Lung (tissue), 11 donors: ENCODE measurements at regions not wholly inside any gene's neighbourhood (a gene's known extent, or its start where the extent isn't known, plus 50 kb on each side); places are given as distances from the start of the nearest gene placed in this dataset.

Experiments
- ATAC-seq: fragments of 200-7000 bp; cut with Tn5 transposase; one replicate; pipeline ENCODE4 v1.9.1; 2020; ENCODE audit warnings: moderate number of reproducible peaks; ENCODE audit not compliant: insufficient read depth, low FRiP score
- DNase-seq, 3 donors: peaks; one replicate each; pipeline ENCODE4 v3.0.0-alpha.2; 2013 to 2017
- H3K27ac ChIP-seq, 2 donors: one replicate each; pipeline ENCODE4 v1.5.1; 2013; ENCODE audit warnings: mild to moderate bottlenecking in 2 of 2, moderate library complexity in 2 of 2, control low read depth in 1 of 2, inconsistent platforms in 1 of 2, low read depth in 1 of 2, low read length in 1 of 2
- H3K27me3 ChIP-seq, 3 donors: one replicate each; pipeline ENCODE4 v1.5.1; 2013; ENCODE audit warnings: low read length in 2 of 3; ENCODE audit not compliant: control insufficient read depth in 3 of 3, insufficient read depth in 3 of 3
- H3K36me3 ChIP-seq, 4 donors: one replicate each; pipeline ENCODE4 v1.5.1; 2013; ENCODE audit warnings: low read length in 4 of 4, mild to moderate bottlenecking in 1 of 4, moderate library complexity in 1 of 4; ENCODE audit not compliant: control insufficient read depth in 4 of 4, insufficient read depth in 4 of 4
- H3K4me1 ChIP-seq, 5 donors: one replicate each; pipeline ENCODE4 v1.5.1; 2013; ENCODE audit warnings: low read length in 5 of 5, mild to moderate bottlenecking in 2 of 5, moderate library complexity in 1 of 5; ENCODE audit not compliant: control insufficient read depth in 5 of 5, insufficient read depth in 5 of 5
- H3K4me3 ChIP-seq: one replicate; pipeline ENCODE4 v1.5.1; 2013; ENCODE audit warnings: mild to moderate bottlenecking, control low read depth, moderate library complexity
- H3K9ac ChIP-seq, 2 donors: one replicate each; pipeline ENCODE4 v1.5.1; 2013; ENCODE audit warnings: low read length in 2 of 2, control low read depth in 1 of 2; ENCODE audit not compliant: insufficient read depth in 1 of 2
- H3K9me3 ChIP-seq, 4 donors: one replicate each; pipeline ENCODE4 v1.5.1; 2013; ENCODE audit warnings: low read length in 3 of 4, mild to moderate bottlenecking in 1 of 4, moderate library complexity in 1 of 4; ENCODE audit not compliant: control insufficient read depth in 4 of 4, insufficient read depth in 3 of 4
- CTCF ChIP-seq: IDR thresholded peaks from 2 replicates; pipeline ENCODE4 v1.5.1; 2012; ENCODE audit warnings: mild to moderate bottlenecking; ENCODE audit errors: control extremely low read depth, extremely low read depth
- WGBS, 2 donors: extraction: QIAGEN DNeasy Blood & Tissue Kit; methylation state at CpG; one replicate each; pipeline ENCODE4 v1.1.7; 2013; 5-methylcytosine and 5-hydroxymethylcytosine counted together
- donor health status: control.
- donor health status: control.
- donor health status: Bipolar disorder and iron deficiency.
- donor health status: healthy.
- donor health status: DM: yes; HTN: yes; CAD: no.

GRCh38 chr3:184643442-184643841 is 68.4 kb downstream of the MAGEF1 start:
- no peak overlapping the region for H3K9ac ChIP-seq

GRCh38 chr3:184642631-184643285 is 69.1 kb downstream of the MAGEF1 start:
- TF ChIP-seq CTCF = no peak

More at GRCh38 chr3:184643442-184643841, 68.4 kb downstream of the MAGEF1 start:
- no peak for DNase-seq
- Histone ChIP-seq H3K4me3 (no peak overlapping the region), H3K27me3 (no peaks in the 10 kb centered on the region), H3K9me3 (no peaks in the 10 kb centered on the region), H3K27ac (no peak overlapping the region), H3K36me3 (no peaks in the 10 kb centered on the region), H3K4me1 (peaks cover 0 to 24% (median 10%) of the 10 kb centered on the region in 5 donors)
- no peak for TF ChIP-seq CTCF
- no peak for ATAC-seq
- WGBS, 2 donors = 73 to 83% methylated on average over 6 of the region's 6 CpGs

GRCh38 chr3:184641430-184641829 is 70.4 kb downstream of the MAGEF1 start:
- no peak for ATAC-seq

More at GRCh38 chr3:184642631-184643285, 69.1 kb downstream of the MAGEF1 start:
- no peaks in the 10 kb centered on the region for H3K9me3 ChIP-seq
- ATAC-seq = no peak
- H3K27me3 ChIP-seq = no peaks in the 10 kb centered on the region
- DNase-seq = peak in 1 of 3 donors; percentile 70
- H3K4me3 ChIP-seq = no peak overlapping the region
- H3K9ac ChIP-seq = no peak overlapping the region
- no peak overlapping the region for H3K27ac ChIP-seq
- WGBS, 2 donors = 30 to 68% methylated on average over 9 of the region's 9 CpGs
- H3K4me1 ChIP-seq = peaks cover 0 to 21% (median 10%) of the 10 kb centered on the region in 5 donors
- H3K36me3 ChIP-seq = no peaks in the 10 kb centered on the region

More at GRCh38 chr3:184641430-184641829, 70.4 kb downstream of the MAGEF1 start:
- no peak for TF ChIP-seq CTCF
- no peaks in the 10 kb centered on the region for H3K9me3 ChIP-seq
- peaks cover 0 to 23% (median 10%) of the 10 kb centered on the region in 5 donors for H3K4me1 ChIP-seq
- H3K27me3 ChIP-seq = no peaks in the 10 kb centered on the region
- no peak overlapping the region for H3K9ac ChIP-seq
- no peak for DNase-seq
- H3K36me3 ChIP-seq = no peaks in the 10 kb centered on the region
- H3K27ac ChIP-seq = no peak overlapping the region
- 96 to 98% methylated on average over 8 of the region's 8 CpGs for WGBS, 2 donors
- H3K4me3 ChIP-seq = no peak overlapping the region
